AG09309 (cell line): ENCODE measurements at regions not wholly inside any gene's neighbourhood (a gene's known extent, or its start where the extent isn't known, plus 50 kb on each side); places are given as distances from the start of the nearest gene placed in this dataset.
"Not testable (repeated sequence)": the region's sequence is repeated elsewhere in the genome, so short reads cannot be mapped to it uniquely, and the experiment has no call there.

Experiments used
- DNase-seq: peaks from one replicate; pipeline ENCODE4 v3.0.0-alpha.2; 2010; ENCODE audit warnings: low read depth
- H3K4me3 ChIP-seq: 2 replicates; pipeline ENCODE4 v1.5.1; 2011; ENCODE audit warnings: mild to moderate bottlenecking, low read depth, low read length, moderate library complexity; ENCODE audit not compliant: control insufficient read depth
- CTCF ChIP-seq: IDR thresholded peaks from 2 replicates; pipeline ENCODE4 v1.5.1; 2011; ENCODE audit warnings: mild to moderate bottlenecking, low read depth, low read length, inconsistent platforms; ENCODE audit not compliant: insufficient read depth, control insufficient read depth; ENCODE audit errors: missing control alignments

GRCh38 chr2:113818382-113818951, 62.0 kb upstream of the SLC35F5 start:
- no peak for TF ChIP-seq CTCF
- DNase-seq = peak; percentile 99
- no peak overlapping the region for H3K4me3 ChIP-seq

- DNase-seq = not testable (repeated sequence)
Observed at GRCh38 chr2:113813396-113813795, 57.0 kb upstream of the SLC35F5 start.

DNA sequence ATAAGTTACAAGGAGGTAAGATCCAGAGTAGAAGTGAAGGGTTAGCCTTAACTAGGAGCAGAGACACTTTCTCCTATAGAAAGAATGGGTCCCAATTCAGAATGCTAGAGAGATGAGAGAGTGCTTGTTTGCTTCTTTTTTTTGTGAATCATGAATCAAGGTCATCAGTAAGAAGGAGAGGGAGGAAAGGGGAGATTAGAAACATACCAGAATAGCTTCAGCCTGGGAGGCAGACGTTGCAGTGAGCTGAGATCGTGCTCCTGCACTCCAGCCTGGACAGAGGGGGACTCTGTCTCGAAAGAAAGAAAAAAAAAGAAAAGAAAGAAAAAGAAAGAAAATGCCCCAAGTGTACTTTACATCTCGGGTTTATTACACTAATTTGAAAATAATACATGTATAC, 55.8 kb upstream of the SLC35F5 start:
- no peak for DNase-seq
- H3K4me3 ChIP-seq = no peak overlapping the region
- no peak for TF ChIP-seq CTCF

More at GRCh38 chr2:113813396-113813795, 57.0 kb upstream of the SLC35F5 start:
- H3K4me3 ChIP-seq = not testable (repeated sequence)

- no peak for DNase-seq
- no peak for TF ChIP-seq CTCF
- no peak overlapping the region for H3K4me3 ChIP-seq
Observed at GRCh38 chr2:113809076-113809736, 52.8 kb upstream of the SLC35F5 start.

DNA sequence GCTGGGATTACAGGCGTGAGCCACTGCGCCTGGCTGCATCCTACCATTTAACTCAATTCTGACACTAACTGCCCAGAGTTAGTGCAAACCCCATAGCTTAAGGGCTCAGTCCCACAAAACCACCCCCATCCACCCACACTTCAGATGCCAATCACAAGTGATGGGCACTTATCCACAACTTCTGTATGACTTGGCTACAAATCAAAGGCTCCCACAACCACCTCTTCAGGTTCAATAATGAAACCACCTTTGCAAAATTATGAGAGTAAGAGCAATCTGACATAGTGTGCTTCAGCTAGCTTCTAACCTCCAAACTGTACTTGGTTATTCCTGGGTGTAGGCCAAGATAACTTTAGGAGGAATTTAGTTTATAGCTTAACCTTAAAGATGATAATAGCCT, 51.3 kb upstream of the SLC35F5 start:
- no peak overlapping the region for H3K4me3 ChIP-seq
- no peak for DNase-seq
- no peak for TF ChIP-seq CTCF

GRCh38 chr2:113806217-113806913, 49.9 kb upstream of the SLC35F5 start:
- no peak for DNase-seq
- no peak for TF ChIP-seq CTCF
- H3K4me3 ChIP-seq = no peak overlapping the region
